ENCODE measurements at regions not wholly inside any gene's neighbourhood (a gene's known extent, or its start where the extent isn't known, plus 50 kb on each side); places are given as distances from the start of the nearest gene placed in this dataset.
A peak's percentile ranks its signal among the peaks of the same experiment; 100 is the strongest.

DNA sequence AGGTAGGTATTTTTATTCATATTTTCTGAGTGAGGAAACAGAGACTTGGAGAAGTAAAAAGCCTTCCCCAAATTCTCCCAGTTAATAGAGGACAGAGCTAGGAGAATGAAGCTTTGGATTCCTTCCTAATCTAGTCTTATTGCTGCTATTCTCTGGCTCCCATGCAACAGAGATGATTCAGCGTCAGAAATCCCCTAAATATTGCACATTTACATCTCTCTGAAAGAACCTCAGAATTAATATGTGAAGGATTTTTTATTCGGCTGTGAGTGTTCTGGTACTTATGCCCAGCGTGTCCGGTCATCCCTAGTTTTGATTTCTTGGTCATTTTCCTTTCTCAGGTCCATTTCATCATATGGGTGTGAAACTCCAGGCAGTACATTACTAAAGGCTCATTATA, 91.2 kb upstream of the SESTD1 start (continued):
- TF ChIP-seq TCF7L2 (IDR thresholded peaks at IDR 0.05; ENCODE audit: low read depth, low read length) (no peak), STAT5B (CRISPR knock-in tag; IDR thresholded peaks at IDR 0.05) (no peak), ZBTB12 (CRISPR knock-in tag; IDR thresholded peaks at IDR 0.05) (no peak)

DNA sequence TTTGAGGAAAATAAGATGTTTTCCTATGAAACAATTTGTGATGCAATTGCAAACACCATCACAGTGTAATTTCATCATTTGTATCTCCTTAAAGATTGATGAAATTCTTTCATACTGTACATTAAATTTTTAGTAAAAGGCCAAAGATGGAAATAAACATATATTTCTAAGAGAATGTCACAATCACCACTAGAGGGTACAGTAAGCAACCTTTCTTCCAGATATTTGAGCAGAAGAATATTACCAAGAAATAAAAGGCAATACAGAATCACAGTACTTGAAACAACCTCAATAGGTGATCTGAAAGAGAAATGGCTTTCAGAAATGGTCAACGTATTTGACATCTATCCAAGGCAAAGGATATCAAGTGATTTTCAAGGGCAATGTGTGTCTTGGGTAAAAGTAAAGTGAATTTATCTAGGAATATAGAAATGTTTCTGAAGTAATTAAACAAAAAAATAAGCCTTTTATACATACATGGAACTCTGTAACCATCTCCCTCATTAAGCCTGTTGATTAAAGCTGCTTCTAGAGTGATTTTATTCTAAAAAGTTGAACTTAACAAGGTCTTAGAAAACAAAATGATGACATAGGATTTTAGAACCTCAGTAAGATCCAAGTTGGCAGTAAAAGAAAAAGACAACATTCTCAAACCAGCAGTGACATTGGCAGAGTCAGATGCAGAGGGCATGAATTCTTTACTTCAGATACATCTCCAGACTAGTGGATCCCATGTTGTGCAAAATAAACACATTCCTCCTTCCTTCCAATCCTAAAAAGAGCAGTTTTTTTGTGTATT, 90.3 kb upstream of the SESTD1 start:
- ATAC-seq (no peak), DNase-seq (ENCODE audit: extremely low read depth in 1 of 4, low spot score in 3 of 4) (no peak), FAIRE-seq (no peak)
- Histone ChIP-seq H3K4me1 (replicated peaks in 1 of 2; ENCODE audit: control insufficient read depth in 2 of 2, insufficient read depth in 2 of 2, low read length in 2 of 2) (no peaks in the 10 kb centered on the region), H3K36me3 (ENCODE audit: control insufficient read depth, insufficient read depth, low read length) (no peaks in the 10 kb centered on the region), H3K4me3 (no peak overlapping the region), H2AFZ (ENCODE audit: low read depth, low read length) (no peak overlapping the region), H3K9ac (ENCODE audit: insufficient read depth in 1 of 2, low read depth in 2 of 2, low read length in 2 of 2) (no peak overlapping the region), H3K27ac (ENCODE audit: extremely low read depth, low read depth, low read length) (no peak overlapping the region), H3K79me2 (ENCODE audit: control insufficient read depth, insufficient read depth, low read length) (no peaks in the 10 kb centered on the region), H3K9me1 (ENCODE audit: control insufficient read depth, insufficient read depth, low read length) (no peaks in the 10 kb centered on the region), H3K9me3 (replicated peaks; ENCODE audit: control insufficient read depth, insufficient read depth, low read depth, low read length) (no peaks in the 10 kb centered on the region), H4K20me1 (replicated peaks; ENCODE audit: control insufficient read depth, insufficient read depth, low read length) (no peaks in the 10 kb centered on the region), H3K4me2 (ENCODE audit: insufficient read depth, low read length) (no peak overlapping the region), H3K27me3 (ENCODE audit: control insufficient read depth in 2 of 2, insufficient read depth in 2 of 2, low read length in 2 of 2) (no peaks in the 10 kb centered on the region)
- CTCF ChIA-PET (ENCODE audit: low intra/inter-chr PET ratio): no interaction called here
- in situ Hi-C loops (cut with MboI) (no loop called here), intact Hi-C loops (cut with micrococcal nuclease) (no loop called here)
- 6% methylated on average over 1 of the region's 1 CpG for WGBS (ENCODE audit: insufficient coverage, low coverage, missing lambda C conversion rate)
- POLR2A ChIA-PET: no interaction called here
- no TSS peak for BruUV-seq (replicated peaks)
- TF ChIP-seq PCBP2 (IDR thresholded peaks at IDR 0.05; ENCODE audit: low read depth, low read length, poor library complexity, severe bottlenecking) (no peak), NKRF (IDR thresholded peaks at IDR 0.05; ENCODE audit: borderline replicate concordance) (no peak), CEBPB (tag; IDR thresholded peaks at IDR 0.05) (peak; percentile 36; the same call in 1 of the 2 replicates), IRF2 (CRISPR knock-in tag; IDR thresholded peaks at IDR 0.05) (no peak), CEBPG (CRISPR knock-in tag; IDR thresholded peaks at IDR 0.05) (no peak), CEBPG (tag; conservative IDR thresholded peaks at IDR 0.05 in 1 of 2, IDR thresholded peaks at IDR 0.05 in 1 of 2) (peak in 1 of 2 experiments; percentile 35; a peak in 1 of 4 replicates)

All from K562 (cell line).